HCT116 (cell line): ENCODE measurements at regions not wholly inside any gene's neighbourhood (a gene's known extent, or its start where the extent isn't known, plus 50 kb on each side); places are given as distances from the start of the nearest gene placed in this dataset.

ENCODE experiments used
- ATAC-seq: fragments of 200-7000 bp; cut with Tn5 transposase; 2 replicates; pipeline ENCODE4 v1.9.1; 2020; ENCODE audit warnings: mild to moderate bottlenecking, moderate library complexity
- BruUV-seq: library from RNA; stranded (reverse); fragments of 400-500 nt; replicated peaks from 2 replicates; lab custom pipeline; 2021; lab: Mats Ljungman, UMichigan
- CTCF ChIA-PET: fragments of 300-600 bp; sonication (Branson Sonifier 250); formaldehyde crosslinking; loops from one replicate; lab custom pipeline; 2021; ENCODE audit warnings: antibody characterized with exemption; lab: Charles Lee
- POLR2A ChIA-PET: fragments of 300-600, 350-600 bp; sonication (Branson Sonifier 250); formaldehyde crosslinking; loops from one replicate; lab custom pipeline; 2021; ENCODE audit warnings: antibody characterized with exemption; lab: Charles Lee
- RAD21 ChIA-PET, 2 experiments: fragments of 300-600 bp; sonication (Branson Sonifier 250); formaldehyde crosslinking; loops; one replicate each; lab custom pipeline; 2023; ENCODE audit warnings: low total read pairs in 2 of 2; ENCODE audit not compliant: uncharacterized antibody in 2 of 2, unreplicated experiment in 2 of 2, low non-redundant PET in 1 of 2; lab: Charles Lee
- DNase-seq: peaks from one replicate; pipeline ENCODE4 v3.0.0-alpha.2; 2010; ENCODE audit warnings: low read depth, low spot score
- H2AFZ ChIP-seq: fragments of 200-600 bp; shearing (Covaris generic), sonication (generic); 2 replicates; pipeline ENCODE4 v1.6.1; 2017; ENCODE audit warnings: low read depth, mixed run types, mixed read lengths, antibody characterized with exemption, low read length; ENCODE audit not compliant: poor library complexity, severe bottlenecking
- H3K27ac ChIP-seq: 2 replicates; pipeline ENCODE4 v1.5.1; 2012; ENCODE audit warnings: low read depth, low read length
- H3K27me3 ChIP-seq: fragments of 200-600 bp; sonication (generic); 2 replicates; pipeline ENCODE4 v1.6.1; 2016; ENCODE audit warnings: mixed run types, low read length, mixed read lengths; ENCODE audit not compliant: insufficient read depth
- H3K36me3 ChIP-seq, 2 experiments: fragments of 200-500 bp in 1 of 2; fragments of 200-600 bp in 1 of 2; sonication (Bioruptor generic) in 1 of 2; sonication (generic) in 1 of 2; 2 replicates each; pipeline versions ENCODE4 v1.5.1 to v1.6.1; 2014 to 2016; ENCODE audit warnings: low read length in 2 of 2, inconsistent platforms in 1 of 2, mixed read lengths in 1 of 2, mixed run types in 1 of 2; ENCODE audit not compliant: insufficient read depth in 2 of 2, control insufficient read depth in 1 of 2
- H3K4me1 ChIP-seq, 2 experiments: fragments of 200-600 bp in 1 of 2; sonication (generic) in 1 of 2; 2 replicates each; pipeline versions ENCODE4 v1.5.1 to v1.6.1; 2012 to 2017; ENCODE audit warnings: low read length in 2 of 2, inconsistent platforms in 1 of 2, mild to moderate bottlenecking in 1 of 2, mixed read lengths in 1 of 2, mixed run types in 1 of 2, moderate library complexity in 1 of 2; ENCODE audit not compliant: insufficient read depth in 2 of 2, control insufficient read depth in 1 of 2
- H3K4me2 ChIP-seq: fragments of 200-600 bp; sonication (generic); 2 replicates; pipeline ENCODE4 v1.6.1; 2017; ENCODE audit warnings: mixed run types, low read length, mixed read lengths
- H3K4me3 ChIP-seq, 2 experiments: fragments of 200-600 bp in 1 of 2; sonication (generic) in 1 of 2; replicated peaks in 1 of 2; 2 replicates each; pipeline ENCODE4 v1.5.1; 2011 to 2016; ENCODE audit warnings: low read length in 2 of 2, control low read depth in 1 of 2, low read depth in 1 of 2, mild to moderate bottlenecking in 1 of 2, mixed read lengths in 1 of 2, mixed run types in 1 of 2
- H3K79me2 ChIP-seq: fragments of 200-600 bp; sonication (generic); 2 replicates; pipeline ENCODE4 v1.6.1; 2017; ENCODE audit warnings: mild to moderate bottlenecking, mixed run types, low read length, moderate library complexity, mixed read lengths; ENCODE audit not compliant: insufficient read depth
- H3K9ac ChIP-seq: fragments of 200-600 bp; sonication (generic); 2 replicates; pipeline ENCODE4 v1.6.1; 2016; ENCODE audit warnings: low read length, mixed read lengths
- H3K9me2 ChIP-seq: fragments of 200-600 bp; sonication (generic), shearing (Covaris generic); 2 replicates; pipeline ENCODE4 v1.6.1; 2017; ENCODE audit warnings: mixed run types, mild to moderate bottlenecking, moderate library complexity; ENCODE audit not compliant: insufficient read depth
- H3K9me3 ChIP-seq, 2 experiments: fragments of 200-500 bp in 1 of 2; fragments of 200-600 bp in 1 of 2; sonication (Bioruptor generic) in 1 of 2; sonication (generic) in 1 of 2; 2 replicates each; pipeline ENCODE4 v1.6.1; 2014 to 2017; ENCODE audit warnings: low read length in 2 of 2, mixed read lengths in 2 of 2, inconsistent platforms in 1 of 2, low read depth in 1 of 2, mild to moderate bottlenecking in 1 of 2, mixed run types in 1 of 2, moderate library complexity in 1 of 2; ENCODE audit not compliant: control insufficient read depth in 1 of 2, insufficient read depth in 1 of 2
- H4K20me1 ChIP-seq: fragments of 200-600 bp; sonication (generic), shearing (Covaris generic); 2 replicates; pipeline ENCODE4 v1.6.1; 2017; ENCODE audit warnings: mixed run types, mild to moderate bottlenecking, moderate library complexity; ENCODE audit not compliant: insufficient read depth
- CEBPB ChIP-seq: IDR thresholded peaks from 2 replicates; pipeline ENCODE4 v1.6.1; 2012; ENCODE audit warnings: low read depth
- EGR1 ChIP-seq: IDR thresholded peaks from 2 replicates; pipeline ENCODE4 v1.6.1; 2012; ENCODE audit warnings: low read depth
- FOSL1 ChIP-seq: IDR thresholded peaks from 2 replicates; pipeline ENCODE4 v1.6.1; 2012; ENCODE audit warnings: low read depth
- POLR2AphosphoS5 ChIP-seq: IDR thresholded peaks from 2 replicates; pipeline ENCODE4 v1.6.1; 2011; ENCODE audit warnings: mild to moderate bottlenecking, low read depth, low read length, moderate library complexity
- SP1 ChIP-seq: IDR thresholded peaks from 2 replicates; pipeline ENCODE4 v1.6.1; 2012; ENCODE audit warnings: low read depth
- SRF ChIP-seq: IDR thresholded peaks from 2 replicates; pipeline ENCODE4 v1.6.1; 2012; ENCODE audit warnings: low read depth
- ZNF274 ChIP-seq: fragments of 200-500 bp; sonication (Bioruptor generic); IDR thresholded peaks from 2 replicates; pipeline ENCODE4 v1.6.1; 2014; ENCODE audit warnings: mild to moderate bottlenecking, low read depth, low read length, inconsistent platforms
- intact Hi-C: fragments of 100-400 bp; cut with micrococcal nuclease; formaldehyde crosslinking; loops from 2 replicates; pipeline ENCODE4 v1.10.0; 2022
- TF ChIP-seq, protein P1 (sequence below): IDR thresholded peaks from 2 replicates; pipeline ENCODE4 v1.6.1; 2012
- TF ChIP-seq, protein P2 (sequence below), 3 experiments: fragments of 200-600 bp in 1 of 3; sonication (generic) in 1 of 3; IDR thresholded peaks in 2 of 3; conservative IDR thresholded peaks in 1 of 3; 2 replicates each; pipeline ENCODE4 v1.5.1; 2012 to 2017; ENCODE audit warnings: low read depth in 2 of 3, low read length in 2 of 3, antibody characterized with exemption in 1 of 3, borderline replicate concordance in 1 of 3, control low read depth in 1 of 3, mild to moderate bottlenecking in 1 of 3, mixed read lengths in 1 of 3, mixed run types in 1 of 3, moderate library complexity in 1 of 3; ENCODE audit not compliant: insufficient read depth in 1 of 3

DNA sequence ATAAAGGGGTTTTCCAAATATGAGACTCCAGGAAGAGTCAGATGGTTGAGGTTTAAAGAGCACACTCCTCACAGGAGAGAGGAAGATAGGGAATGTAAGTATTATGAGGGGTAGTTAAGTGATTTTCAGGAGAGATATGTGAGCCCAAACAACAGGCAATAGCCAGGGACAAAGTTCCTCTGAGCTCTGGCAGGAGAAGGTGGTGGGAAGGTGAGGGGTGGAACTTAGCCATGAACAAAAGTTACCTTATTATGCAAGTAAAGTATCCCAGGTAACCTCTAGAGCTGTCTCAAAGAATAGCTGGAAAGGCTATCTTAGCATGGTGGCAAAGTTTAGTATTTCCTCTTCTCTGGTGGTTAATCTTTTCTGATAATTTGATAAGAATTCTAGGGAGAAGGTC, 450.5 kb upstream of the PTPRD start:
- no peak overlapping the region for H3K27ac ChIP-seq
- H4K20me1 ChIP-seq: no peaks in the 10 kb centered on the region
- RAD21 ChIA-PET: no interaction called here
- H3K9me3 ChIP-seq: peaks cover 5 to 9% of the 10 kb centered on the region in 2 experiments; a peak in 2 of 4 replicates
- intact Hi-C loops: no loop called here
- no peak for TF ChIP-seq CEBPB
- H3K4me1 ChIP-seq: no peaks in the 10 kb centered on the region
- no peaks in the 10 kb centered on the region for H3K27me3 ChIP-seq
- ATAC-seq (no peak), DNase-seq (no peak)
- no peak overlapping the region for H3K4me2 ChIP-seq
- H2AFZ ChIP-seq: no peak overlapping the region
- no peaks in the 10 kb centered on the region for H3K36me3 ChIP-seq
- H3K9me2 ChIP-seq: no peaks in the 10 kb centered on the region
- H3K9ac ChIP-seq: no peak overlapping the region
- no peak overlapping the region for H3K4me3 ChIP-seq
- CTCF ChIA-PET: no interaction called here
- POLR2A ChIA-PET: no interaction called here
- no TSS peak for BruUV-seq
- no peaks in the 10 kb centered on the region for H3K79me2 ChIP-seq

DNA sequence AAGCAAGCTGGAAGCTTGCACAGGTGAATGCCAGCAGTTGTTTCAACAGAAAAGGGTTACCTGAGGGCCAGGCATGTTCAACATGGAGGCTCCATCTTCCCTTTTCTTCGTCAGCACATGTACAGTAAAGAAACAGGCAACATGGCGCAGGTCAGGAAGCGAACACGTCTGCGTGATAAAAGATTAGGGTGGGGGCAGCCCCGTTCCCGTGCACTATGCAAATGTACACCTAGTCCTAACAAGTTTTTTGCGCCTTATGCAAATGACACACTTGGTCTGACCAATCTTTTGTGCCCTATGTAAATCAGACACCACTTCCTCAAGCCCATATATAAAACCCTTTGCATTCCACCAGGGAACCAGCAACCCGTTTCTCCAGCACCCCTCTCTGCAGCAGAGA, 452.1 kb upstream of the PTPRD start:
- ChIA-PET RAD21 (no interaction called here), CTCF (no interaction called here), POLR2A (no interaction called here)
- intact Hi-C loops: no loop called here
- TF ChIP-seq ZNF274 (no peak), SRF (no peak), POLR2AphosphoS5 (no peak), SP1 (no peak), EGR1 (no peak), FOSL1 (no peak)
- TF ChIP-seq, protein P1, sequence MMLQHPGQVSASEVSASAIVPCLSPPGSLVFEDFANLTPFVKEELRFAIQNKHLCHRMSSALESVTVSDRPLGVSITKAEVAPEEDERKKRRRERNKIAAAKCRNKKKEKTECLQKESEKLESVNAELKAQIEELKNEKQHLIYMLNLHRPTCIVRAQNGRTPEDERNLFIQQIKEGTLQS: no peak
- TF ChIP-seq, protein P2, sequence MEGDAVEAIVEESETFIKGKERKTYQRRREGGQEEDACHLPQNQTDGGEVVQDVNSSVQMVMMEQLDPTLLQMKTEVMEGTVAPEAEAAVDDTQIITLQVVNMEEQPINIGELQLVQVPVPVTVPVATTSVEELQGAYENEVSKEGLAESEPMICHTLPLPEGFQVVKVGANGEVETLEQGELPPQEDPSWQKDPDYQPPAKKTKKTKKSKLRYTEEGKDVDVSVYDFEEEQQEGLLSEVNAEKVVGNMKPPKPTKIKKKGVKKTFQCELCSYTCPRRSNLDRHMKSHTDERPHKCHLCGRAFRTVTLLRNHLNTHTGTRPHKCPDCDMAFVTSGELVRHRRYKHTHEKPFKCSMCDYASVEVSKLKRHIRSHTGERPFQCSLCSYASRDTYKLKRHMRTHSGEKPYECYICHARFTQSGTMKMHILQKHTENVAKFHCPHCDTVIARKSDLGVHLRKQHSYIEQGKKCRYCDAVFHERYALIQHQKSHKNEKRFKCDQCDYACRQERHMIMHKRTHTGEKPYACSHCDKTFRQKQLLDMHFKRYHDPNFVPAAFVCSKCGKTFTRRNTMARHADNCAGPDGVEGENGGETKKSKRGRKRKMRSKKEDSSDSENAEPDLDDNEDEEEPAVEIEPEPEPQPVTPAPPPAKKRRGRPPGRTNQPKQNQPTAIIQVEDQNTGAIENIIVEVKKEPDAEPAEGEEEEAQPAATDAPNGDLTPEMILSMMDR (IDR thresholded peaks at IDR 0.05 in 2 of 3, conservative IDR thresholded peaks at IDR 0.05 in 1 of 3; ENCODE audit: borderline replicate concordance in 1 of 3, insufficient read depth in 1 of 3, low read depth in 2 of 3, low read length in 2 of 3): no peak
- DNase-seq (no peak), ATAC-seq (no peak)
- BruUV-seq: no TSS peak
- H3K4me3 ChIP-seq: no peak overlapping the region
- H2AFZ ChIP-seq: no peak overlapping the region
- H3K36me3 ChIP-seq: no peaks in the 10 kb centered on the region
- no peaks in the 10 kb centered on the region for H4K20me1 ChIP-seq
- H3K9me2 ChIP-seq: no peaks in the 10 kb centered on the region
- H3K27ac ChIP-seq: no peak overlapping the region
- no peak overlapping the region for H3K4me2 ChIP-seq
- H3K9me3 ChIP-seq: peaks cover 5 to 9% of the 10 kb centered on the region in 2 experiments; a peak in 2 of 4 replicates
- H3K4me1 ChIP-seq: no peaks in the 10 kb centered on the region
- H3K27me3 ChIP-seq: no peaks in the 10 kb centered on the region
- no peaks in the 10 kb centered on the region for H3K79me2 ChIP-seq
- no peak overlapping the region for H3K9ac ChIP-seq
